NCI-H2196 treated with DMSO at 0.1 percent for 48 hours (cell line): ENCODE measurements at regions not wholly inside any gene's neighbourhood (a gene's known extent, or its start where the extent isn't known, plus 50 kb on each side); places are given as distances from the start of the nearest gene placed in this dataset.
"Not testable (repeated sequence)": the region's sequence is repeated elsewhere in the genome, so short reads cannot be mapped to it uniquely, and the experiment has no call there.

ENCODE experiments used
- DNase-seq: peaks from one replicate; lab custom pipeline; 2025; ENCODE audit not compliant: unreplicated experiment; lab: John Stamatoyannopoulos, UW

DNA sequence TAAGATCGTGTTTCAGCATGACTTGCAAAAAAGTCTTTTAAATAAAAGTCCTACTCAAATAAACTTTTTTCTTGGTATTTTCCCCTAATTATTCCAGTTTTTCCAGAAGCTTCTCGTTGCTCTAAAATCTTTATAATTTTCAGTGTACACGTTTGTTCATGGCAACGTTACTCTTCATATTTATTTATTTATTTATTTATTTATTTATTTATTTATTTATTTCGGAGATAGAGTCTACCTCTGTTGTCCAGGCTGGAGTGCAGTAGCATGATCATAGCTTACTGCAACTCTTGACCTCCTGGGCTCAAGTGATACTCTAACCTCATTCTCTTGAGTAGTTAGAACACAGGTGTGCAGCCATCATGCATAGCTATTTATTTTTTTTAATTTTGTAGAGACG lies 438.3 kb upstream of the MDGA2 start:
- no peak for DNase-seq

DNA sequence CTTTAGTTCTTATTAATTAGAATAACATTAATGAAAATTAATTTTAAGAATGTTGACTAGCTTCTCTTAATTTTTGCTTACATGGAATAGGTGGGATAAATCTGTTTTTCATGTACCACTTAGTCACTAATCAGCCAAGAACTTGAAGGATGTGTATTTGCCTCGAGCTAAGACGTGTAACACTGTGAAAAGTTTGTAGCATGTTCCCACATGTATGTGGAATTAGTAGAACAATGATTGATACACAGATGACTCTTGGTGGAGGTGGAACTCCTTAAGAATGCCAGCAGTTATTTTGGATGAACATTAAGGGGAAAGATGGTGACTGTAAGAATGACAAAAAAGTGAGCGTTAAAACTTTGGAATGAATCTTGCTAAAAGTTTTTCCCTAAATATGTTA lies 435.7 kb upstream of the MDGA2 start:
- no peak for DNase-seq

DNA sequence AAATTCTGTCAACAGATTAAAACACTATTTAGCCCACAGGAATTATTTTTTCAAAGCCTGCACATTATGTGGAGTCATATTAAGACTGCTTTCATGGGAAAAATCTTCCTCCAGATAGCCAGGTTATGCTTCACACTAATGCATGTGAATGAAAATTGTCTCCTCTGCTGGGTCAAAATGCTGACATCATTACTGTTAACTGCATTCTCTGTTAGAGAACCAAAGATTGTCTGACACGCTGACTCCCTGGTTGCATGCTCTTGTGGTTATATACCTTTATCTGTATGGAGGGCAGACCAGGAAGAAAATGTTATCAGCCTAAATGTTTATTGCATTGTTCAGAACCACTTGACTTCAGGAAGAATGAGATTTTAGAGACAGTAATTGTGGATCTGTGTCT lies 432.2 kb upstream of the MDGA2 start:
- DNase-seq: no peak

DNA sequence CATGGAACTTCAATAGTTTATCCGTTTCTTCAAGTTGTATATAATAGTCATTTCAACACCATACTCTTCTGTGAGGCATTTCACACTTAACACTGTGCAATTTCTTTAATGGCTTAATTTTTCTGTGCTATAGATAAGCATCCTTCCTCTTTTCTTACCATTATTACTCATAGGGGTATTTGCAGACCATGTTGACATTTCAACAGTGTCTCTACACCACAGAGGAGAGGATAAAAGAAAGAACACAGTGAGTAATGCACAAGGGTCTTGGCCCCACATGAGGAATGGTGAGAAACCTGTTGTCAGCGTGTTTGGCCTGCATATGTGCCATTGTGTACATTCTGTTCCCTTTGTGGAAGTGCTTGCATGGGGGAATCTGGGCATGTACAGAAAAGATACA lies 421.5 kb upstream of the MDGA2 start:
- no peak for DNase-seq

DNA sequence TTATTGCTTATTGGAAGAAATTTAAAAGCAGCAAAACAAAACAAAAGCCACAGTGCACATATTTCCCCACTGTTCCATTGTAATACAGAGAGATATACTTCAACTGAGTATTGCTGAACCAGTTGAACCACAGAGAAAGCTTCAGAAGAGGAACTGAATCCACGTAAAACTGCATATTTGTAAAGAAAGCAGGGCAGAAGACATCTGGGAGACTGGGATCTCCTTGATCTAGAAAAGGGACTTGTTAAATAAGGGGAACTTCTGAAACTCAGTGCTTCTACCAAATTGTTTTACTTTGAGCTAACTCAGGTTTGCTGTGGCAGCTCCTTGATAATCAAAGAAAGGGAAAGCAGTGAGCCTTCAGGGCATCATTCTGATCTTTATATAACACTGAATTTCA lies 411.1 kb upstream of the MDGA2 start:
- no peak for DNase-seq

DNA sequence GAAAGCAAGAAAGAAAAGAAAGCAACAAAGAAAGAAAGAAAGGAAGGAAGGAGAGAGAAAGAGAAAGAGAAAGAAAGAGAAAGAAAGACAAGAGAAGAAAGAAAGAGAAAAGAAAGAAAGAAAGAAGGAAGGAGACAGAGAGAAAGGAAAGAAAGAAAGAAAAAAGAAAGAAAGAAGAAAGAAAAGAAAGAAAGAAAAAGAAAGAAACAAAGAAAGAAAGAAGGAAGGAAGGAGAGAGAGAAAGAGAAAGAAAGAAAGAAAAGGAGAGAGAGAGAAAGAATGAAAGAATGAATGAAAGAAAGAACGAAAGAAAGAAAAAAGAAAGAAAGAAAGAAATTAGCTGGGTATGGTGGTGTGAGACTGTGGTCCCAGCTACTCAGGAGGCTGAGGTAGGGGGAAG lies 400.1 kb upstream of the MDGA2 start:
- no peak for DNase-seq

DNA sequence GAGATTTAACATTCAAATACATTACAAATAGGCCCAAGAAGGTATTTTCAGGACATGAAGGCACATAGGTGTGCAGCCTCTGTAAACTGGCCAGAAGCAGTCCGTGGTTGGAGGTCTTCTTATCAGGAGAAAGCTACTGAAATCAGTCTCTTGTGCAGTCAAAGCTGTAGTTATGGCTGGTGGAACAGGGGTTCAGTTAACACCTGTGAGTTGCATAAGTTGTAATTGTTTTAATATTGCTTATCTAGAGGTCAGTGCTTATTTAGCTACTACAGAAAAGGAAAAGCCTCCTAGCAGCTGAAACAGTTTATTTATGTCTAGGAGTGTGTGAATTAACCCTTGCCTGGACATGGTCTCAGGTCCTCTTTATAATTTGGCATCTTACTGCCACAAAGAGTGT lies 377.6 kb upstream of the MDGA2 start:
- DNase-seq: no peak

DNA sequence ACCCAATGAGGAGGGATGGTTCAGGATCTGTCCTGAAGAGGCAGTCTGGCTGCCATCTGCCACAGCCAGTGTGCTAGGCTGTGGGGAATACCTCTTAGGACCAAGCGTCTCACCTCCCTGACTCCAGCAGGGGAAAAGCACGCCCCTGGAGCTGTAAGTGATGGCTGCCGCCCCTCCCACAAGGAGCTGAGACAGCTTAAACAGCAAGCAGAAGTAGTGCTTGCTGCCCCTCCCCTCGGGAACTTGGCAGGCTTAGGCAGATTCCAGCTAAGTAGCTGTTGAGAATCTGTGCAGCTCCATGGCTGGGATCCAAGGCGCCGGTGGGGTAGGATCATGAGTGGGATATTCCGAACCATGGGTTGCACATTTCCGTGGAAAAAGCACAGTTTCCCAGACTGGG lies 360.4 kb upstream of the MDGA2 start:
- no peak for DNase-seq

DNA sequence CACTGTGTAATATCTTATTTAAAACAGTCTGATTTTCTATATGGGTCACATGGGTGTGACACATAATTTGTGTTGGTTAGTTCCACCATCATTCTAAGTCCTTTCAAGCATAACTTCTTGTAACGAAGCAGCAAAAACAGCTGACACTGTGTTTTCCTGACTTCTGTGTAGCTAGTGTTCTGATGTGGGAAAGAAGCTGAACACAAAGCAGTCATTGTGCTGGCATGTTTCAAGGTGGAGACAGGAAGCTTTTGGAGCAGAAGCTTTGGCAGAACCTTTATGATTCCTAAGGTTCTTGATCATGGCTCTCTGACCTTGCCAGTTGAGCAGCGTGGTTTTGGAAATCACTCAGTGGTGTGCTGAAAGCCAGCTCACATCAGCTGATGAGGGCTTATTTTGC lies 351.7 kb upstream of the MDGA2 start:
- DNase-seq: no peak

DNA sequence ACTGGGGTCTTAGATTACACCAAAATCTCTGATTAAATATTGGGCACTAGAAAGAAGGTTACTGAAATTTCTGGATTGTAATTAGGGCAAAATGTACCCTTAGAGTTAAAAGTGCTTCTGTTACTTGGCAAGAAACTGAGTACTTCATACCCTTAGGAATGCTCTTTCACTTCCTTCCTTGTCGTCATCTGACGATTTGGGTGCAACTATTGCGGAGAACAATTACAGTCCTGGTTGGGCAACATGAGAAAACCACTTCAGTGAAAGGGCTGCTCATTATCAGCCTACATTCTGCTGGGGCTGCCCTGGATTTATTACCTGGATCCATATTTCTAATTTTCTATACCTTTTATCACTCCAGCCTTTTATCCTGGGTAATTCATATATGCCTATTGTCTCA lies 348.5 kb upstream of the MDGA2 start:
- DNase-seq: no peak

DNA sequence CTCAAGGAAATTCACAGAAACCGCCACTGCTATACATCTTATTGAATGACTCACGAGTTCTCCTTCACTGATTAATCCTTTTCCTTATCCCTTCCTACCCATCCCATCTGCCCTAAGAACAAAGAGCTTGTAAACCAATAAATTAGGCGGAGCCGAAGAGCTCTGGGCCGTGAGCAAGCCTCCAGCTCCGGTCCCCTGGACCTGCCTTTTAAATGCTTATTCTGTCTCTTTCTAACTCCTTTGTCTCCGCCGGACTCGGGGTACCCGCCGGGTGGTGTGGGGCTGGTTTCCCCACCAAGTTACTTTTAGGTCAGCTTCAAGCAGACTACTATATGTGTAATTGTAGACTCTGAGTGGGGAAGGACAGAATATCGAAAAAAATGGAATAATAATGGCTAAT lies 336.1 kb upstream of the MDGA2 start:
- not testable (repeated sequence) for DNase-seq

DNA sequence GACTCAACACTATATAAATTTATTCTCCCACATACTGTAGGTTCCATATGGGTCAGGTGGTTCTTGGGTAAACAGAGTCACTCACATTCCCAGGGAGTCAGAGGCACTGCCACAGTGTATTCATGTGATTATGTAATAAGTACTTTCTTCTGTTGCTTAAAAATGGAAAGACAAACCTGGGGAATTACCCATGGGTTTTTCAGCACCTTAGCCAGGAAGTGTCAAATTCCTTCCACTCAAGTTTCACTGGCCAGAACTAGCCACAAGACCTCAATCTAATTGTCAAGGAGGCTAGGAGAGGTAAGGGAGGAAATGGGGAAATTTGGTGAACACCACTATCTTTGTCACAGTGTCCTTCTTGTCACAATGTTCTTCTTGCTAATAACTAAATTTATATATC lies 333.2 kb upstream of the MDGA2 start:
- DNase-seq: no peak

DNA sequence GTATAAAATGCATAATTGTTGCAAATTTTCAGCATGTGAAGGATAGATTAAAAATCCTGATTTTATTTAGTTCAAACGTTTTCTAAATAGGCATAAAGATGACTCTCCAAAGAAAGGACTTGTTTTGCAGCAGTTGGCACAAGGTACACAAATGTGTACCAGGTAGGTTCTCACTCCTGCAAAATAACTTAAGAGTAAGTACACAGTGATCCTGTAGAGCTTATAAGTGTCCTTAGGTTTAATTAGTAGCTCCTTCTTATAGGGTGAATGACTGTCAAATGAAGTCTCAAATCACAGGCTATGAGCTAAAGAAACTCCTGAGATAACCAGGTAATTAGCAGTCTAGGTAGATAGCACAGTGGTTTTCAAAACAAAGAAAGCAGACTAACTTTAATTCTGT lies 330.6 kb upstream of the MDGA2 start:
- DNase-seq: no peak

DNA sequence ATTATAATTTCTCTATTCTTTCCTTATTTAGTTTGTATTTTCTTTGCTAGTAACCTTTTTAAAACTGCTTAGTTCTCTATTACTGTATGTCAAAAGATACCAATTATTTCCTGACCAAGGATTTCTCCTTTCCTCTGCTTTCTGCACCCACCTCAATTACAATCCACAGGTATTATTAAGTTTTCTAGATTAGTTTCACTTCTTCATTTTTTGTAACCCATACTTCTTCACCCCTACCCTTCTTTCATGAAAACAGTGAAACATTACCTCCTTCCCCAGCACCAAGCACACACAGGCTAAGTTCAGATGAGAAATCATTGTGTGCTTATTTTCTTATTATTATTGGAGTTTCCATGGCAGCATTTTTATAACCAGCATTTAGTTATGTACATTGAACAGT lies 318.5 kb upstream of the MDGA2 start:
- DNase-seq: no peak

DNA sequence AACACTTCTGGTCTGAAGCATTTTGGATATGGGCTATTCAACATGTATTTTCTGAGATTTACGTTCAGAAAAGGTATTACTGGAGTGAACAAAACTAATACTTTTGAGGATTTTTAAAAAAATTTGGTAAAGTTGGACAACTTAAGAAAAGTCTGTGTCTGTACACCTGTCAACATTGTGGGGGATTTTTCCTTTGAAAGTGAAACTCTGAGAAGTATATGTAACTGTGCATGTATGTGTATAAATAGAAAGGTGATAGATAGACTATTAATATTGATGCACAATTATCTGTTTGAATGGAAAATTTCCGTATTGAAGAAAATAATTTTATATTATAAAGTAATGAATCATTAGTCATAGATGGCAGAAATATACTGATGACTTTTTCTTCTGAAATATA lies 312.8 kb upstream of the MDGA2 start:
- DNase-seq: no peak

DNA sequence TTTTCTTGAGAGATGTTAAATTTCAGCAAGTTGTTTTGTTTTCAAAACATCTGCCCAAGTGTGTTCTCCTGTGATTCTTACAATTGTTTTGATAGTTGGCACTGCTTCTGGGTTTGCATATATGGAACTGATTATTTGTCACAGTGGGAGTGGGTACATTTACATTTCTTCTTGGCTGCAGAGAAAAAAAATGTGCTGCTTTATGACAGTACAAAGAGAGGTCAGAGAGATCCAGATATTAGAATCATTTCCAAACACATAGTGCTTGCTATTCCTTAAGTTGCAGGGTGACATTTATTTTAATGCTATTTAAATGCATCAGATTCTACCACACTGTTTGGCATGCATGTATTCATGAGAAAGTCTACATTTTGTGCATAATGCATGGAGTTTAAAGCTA lies 303.5 kb upstream of the MDGA2 start:
- DNase-seq: no peak

DNA sequence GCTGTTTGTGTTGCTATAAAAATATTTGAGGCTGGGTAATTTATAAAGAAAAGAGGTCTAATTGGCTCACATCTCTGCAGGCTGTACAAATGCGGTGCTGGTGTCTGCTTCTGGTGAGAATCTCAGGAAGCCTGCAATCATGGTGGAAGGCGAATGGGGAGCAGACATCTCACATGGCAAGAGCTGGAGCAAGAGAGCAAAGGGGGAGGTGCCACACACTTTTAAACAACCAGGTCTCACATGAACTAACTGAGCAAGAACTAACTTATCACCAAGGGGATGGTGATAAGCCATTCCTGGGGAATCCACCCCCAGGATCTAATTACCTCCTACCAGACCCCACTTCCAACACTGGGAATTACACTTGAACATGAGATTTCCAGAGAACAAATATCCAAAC lies 300.7 kb upstream of the MDGA2 start:
- DNase-seq: no peak

DNA sequence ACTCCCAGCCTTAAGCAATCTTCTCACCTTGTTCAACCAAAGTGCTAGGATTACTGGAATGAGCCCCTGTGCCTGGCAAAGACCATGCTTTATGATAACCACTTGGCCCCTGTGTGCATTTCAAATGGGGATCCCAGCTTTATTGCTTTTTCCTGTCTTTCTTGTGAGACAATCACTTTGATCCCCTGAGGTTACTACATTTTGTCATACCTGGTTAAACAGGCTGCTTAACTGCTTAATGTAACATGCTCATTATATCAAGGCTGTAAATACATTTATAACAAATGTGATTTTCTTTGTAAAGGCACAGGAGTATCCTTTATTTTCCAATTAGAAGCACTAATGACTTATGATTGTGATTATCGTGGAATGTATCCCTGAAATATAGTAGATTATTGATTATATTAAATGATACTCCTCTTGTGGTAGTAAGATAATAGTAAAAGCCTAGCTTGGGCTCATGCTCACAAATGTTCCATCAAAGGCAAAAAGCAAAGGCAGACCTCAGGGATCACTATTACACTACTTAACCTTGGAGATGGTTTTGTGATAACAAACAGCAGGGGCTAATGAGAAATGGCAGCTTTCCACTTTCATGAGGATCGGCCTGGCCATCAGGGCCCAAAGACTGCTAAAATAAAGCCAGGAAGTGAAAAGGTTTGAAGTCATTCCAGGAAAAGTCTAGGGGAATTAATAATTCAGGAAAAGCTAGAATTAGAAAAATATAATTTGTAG lies 290.8 kb upstream of the MDGA2 start:
- no peak for DNase-seq

DNA sequence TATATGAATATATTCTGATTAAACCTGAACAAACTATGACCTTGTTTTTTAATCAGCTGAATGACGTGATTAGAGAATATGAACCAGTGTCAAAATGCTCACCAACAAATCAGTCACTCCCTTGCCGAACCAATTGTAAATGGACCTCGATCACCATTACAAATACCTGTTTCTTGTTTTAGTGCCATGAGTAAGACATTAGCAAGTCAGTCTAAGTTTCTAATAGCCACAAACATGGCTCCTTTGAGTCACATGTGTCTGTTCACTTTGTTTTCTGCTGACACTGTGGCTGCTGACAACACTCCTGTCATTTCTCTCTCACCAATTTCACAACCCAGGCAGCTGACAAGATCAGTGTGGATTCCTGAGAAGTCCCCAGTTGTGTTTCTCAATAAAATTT lies 286.2 kb upstream of the MDGA2 start:
- DNase-seq: no peak

DNA sequence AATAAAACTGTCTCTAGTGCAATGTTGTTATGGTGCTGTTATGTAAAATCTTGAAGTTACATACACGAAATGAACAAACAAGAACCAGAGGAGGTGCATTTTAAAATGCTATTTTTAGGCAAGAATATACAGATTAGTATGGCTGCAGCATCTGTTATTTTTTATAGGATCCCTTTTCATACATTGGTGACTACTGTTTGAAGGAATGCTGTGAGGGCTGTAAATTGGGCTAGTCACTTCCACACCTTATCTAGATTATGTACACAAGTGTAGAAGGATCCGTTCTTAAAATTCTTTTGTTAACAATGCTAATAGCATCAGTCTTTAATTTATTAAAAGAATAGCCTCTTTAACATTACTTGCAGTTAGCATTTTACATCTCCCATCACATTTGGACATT lies 284.3 kb upstream of the MDGA2 start:
- no peak for DNase-seq

DNA sequence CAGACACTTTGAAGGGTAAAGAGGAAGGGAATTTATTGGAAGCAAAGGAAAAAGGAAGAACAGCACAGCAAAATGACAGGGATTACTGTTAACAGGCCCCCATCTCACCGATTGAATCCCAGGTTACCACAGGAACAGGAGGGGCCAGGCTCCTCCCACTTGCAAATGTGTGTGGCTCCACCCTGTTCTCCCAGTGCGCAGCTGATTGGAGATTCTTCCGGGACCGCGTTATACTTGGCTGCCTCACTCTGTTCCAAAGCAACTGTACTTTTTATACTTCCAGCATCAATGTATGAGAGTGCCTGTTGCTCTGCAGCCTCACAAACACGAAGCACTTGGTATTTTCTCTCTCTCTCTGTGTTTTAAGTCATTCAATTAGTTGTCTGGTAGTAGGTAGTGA lies 273.6 kb upstream of the MDGA2 start:
- no peak for DNase-seq

DNA sequence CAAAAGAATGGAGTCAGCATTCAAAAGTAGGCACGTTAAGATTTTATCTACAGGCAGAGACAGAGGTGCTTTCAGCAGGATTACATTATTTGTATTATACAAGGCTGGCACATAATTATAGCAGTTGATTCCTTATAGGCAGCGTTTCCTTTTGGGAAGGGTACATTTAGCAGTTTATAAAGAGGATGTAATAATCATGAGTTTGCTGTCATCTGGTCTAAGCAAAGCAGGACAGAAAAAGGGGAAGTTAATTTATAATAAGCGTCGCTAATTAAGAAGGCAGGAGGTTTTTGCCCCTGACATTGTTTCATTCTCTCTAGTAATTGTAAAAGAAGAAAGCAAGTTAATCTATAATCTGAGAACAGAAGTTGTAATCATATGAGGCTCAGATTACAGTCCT lies 259.9 kb upstream of the MDGA2 start:
- no peak for DNase-seq

DNA sequence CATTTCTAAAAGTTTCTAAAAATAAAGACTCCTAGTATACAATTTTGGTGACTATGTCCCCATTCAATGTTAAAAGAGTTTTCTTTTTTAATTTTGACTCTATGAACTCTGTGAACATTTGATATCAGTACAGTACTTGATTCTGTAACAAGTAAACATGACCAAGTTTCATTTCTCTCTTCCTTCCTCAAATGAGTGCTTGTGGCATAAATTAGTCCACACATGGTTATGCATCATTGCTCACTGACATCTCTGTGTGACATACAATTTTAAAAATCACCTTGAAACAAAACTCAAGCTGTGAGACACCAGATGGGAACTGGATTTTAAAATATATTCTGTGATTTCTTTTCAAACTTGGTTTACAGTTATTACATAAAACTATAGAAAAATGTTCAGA lies 253.9 kb upstream of the MDGA2 start:
- no peak for DNase-seq

DNA sequence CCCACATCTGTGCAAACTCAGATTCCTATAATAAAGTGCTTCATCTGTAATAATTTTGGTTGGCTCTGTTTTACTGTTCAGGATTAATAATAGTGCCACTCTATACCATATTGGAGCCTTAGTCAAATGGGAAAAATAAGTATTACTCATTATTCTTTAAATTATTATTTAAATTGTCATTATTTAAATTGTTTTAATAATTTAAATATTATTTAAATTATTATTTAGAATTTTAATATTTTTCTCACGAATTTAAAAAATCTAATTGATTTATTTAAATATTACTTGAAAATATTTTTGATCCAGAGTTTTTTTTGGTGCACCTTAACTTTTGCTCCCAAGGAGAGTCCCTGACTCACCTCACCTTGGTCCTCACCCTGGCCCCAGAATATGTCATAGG lies 245.7 kb upstream of the MDGA2 start:
- DNase-seq: no peak
